Heart left ventricle (tissue), 16 donors: ENCODE measurements at regions not wholly inside any gene's neighbourhood (a gene's known extent, or its start where the extent isn't known, plus 50 kb on each side); places are given as distances from the start of the nearest gene placed in this dataset.

Experiments
- ATAC-seq, 4 donors: fragments of 200-7000 bp; cut with Tn5 transposase; one replicate each; pipeline ENCODE4 v1.9.1; 2020 to 2022; ENCODE audit warnings: moderate library complexity in 4 of 4, mild to moderate bottlenecking in 3 of 4, moderate number of reproducible peaks in 1 of 4
- DNase-seq, 5 donors: peaks; one replicate each; pipeline ENCODE4 v3.0.0-alpha.2; 2020
- H3K27ac ChIP-seq, 12 donors: fragments of 200-600 bp; sonication (generic) in 4 of 12; one replicate each; pipeline versions ENCODE4 v1.5.0 to v1.8.0; 2016 to 2022; ENCODE audit warnings: mild to moderate bottlenecking in 2 of 12
- H3K27me3 ChIP-seq, 9 donors: fragments of 200-600 bp; sonication (generic) in 2 of 9; one replicate each; pipeline versions ENCODE4 v1.5.1 to v1.8.0; 2016 to 2022; ENCODE audit warnings: mild to moderate bottlenecking in 3 of 9
- H3K36me3 ChIP-seq, 9 donors: fragments of 200-600 bp; sonication (generic) in 2 of 9; one replicate each; pipeline versions ENCODE4 v1.5.0 to v1.8.0; 2018 to 2022; ENCODE audit warnings: mild to moderate bottlenecking in 2 of 9
- H3K4me1 ChIP-seq, 12 donors: fragments of 200-600 bp; sonication (generic) in 4 of 12; one replicate each; pipeline versions ENCODE4 v1.5.0 to v1.8.0; 2016 to 2022; ENCODE audit warnings: mild to moderate bottlenecking in 3 of 12
- H3K4me3 ChIP-seq, 12 donors: fragments of 200-600 bp; sonication (generic) in 4 of 12; one replicate each; pipeline versions ENCODE4 v1.5.0 to v1.8.0; 2017 to 2022; ENCODE audit warnings: mild to moderate bottlenecking in 9 of 12, moderate library complexity in 4 of 12
- H3K9me3 ChIP-seq, 12 donors: fragments of 200-600 bp; sonication (generic) in 4 of 12; one replicate each; pipeline versions ENCODE4 v1.5.0 to v1.8.0; 2016 to 2022; ENCODE audit warnings: mild to moderate bottlenecking in 1 of 12
- CTCF ChIP-seq, 12 donors: fragments of 200-600 bp; sonication (generic) in 4 of 12; IDR thresholded peaks; one replicate each; pipeline versions ENCODE4 v1.5.0 to v1.8.0; 2018 to 2022; ENCODE audit warnings: antibody characterized with exemption in 12 of 12, mild to moderate bottlenecking in 5 of 12
- POLR2A ChIP-seq, 2 donors: fragments of 450-650 bp; IDR thresholded peaks; one replicate each; pipeline ENCODE4 v1.6.1; 2017; ENCODE audit warnings: antibody characterized with exemption in 2 of 2, mild to moderate bottlenecking in 2 of 2, moderate library complexity in 2 of 2
- WGBS, 4 donors: extraction: QIAGEN DNeasy Blood & Tissue Kit in 2 of 4; methylation state at CpG; one replicate each; pipeline versions ENCODE4 v1.1.5 to v1.1.7; 2013 to 2018; 5-methylcytosine and 5-hydroxymethylcytosine counted together
- intact Hi-C, 10 donors: fragments of 100-400 bp; cut with DNase I; formaldehyde crosslinking; loops; one replicate each; pipeline versions ENCODE4 v1.11.1 to v1.14.2; 2022
- donor health status: ischemic (EF 13 %, LVEDD 7.1; RV severe dilation, severe dysfunction).
- donor health status: healthy with polysubstance abuse.
- donor health status: DM: no; HTN: yes; CAD: no.
- donor health status: DM: no; HTN: no; CAD: no.
- donor health status: ischemic (EF 25% LVEDD 6.9; RV normal size, moderate dysfunction).
- donor health status: ischemic (EF 25% LVEDD 5.7; RV mildly dilated, moderate dysfunction).
- donor health status: healthy.
- donor health status: DM: yes; HTN: yes; CAD: no.
- donor health status: ischemic (EF 35%, LVEDD 5.7; RV mildly dilated, moderate dysfunction).
- donor health status: nonischemic (EF 11% LVEDD 7.7; RV severe dilation, severe dysfunction).
- donor health status: DM: yes; HTN: yes; CAD: no.
- donor health status: PGD.
- donor health status: ischemic (EF 29% LVEDD 5.4; RV normal size, mild dysfunction).
- donor health status: nonischemic (EF 23%, LVEDD 6.1; RV moderate dilation, normal function).

GRCh38 chr11:26202754-26203153 is 129.2 kb upstream of the ANO3 start:
- Histone ChIP-seq H3K9me3 (no peaks in the 10 kb centered on the region), H3K4me3 (no peak overlapping the region), H3K27ac (no peak overlapping the region), H3K36me3 (no peaks in the 10 kb centered on the region), H3K4me1 (no peaks in the 10 kb centered on the region), H3K27me3 (no peaks in the 10 kb centered on the region)
- 85 to 92% (median 89%) methylated on average over 2 of the region's 2 CpGs for WGBS, 4 donors
- ATAC-seq (no peak), DNase-seq (no peak)
- intact Hi-C loops = no loop called here
- no peak for TF ChIP-seq CTCF (IDR thresholded peaks at IDR 0.05)
- TF ChIP-seq POLR2A (IDR thresholded peaks at IDR 0.05) = no peak

GRCh38 chr11:26204101-26204500 is 127.8 kb upstream of the ANO3 start:
- intact Hi-C loops = no loop called here
- TF ChIP-seq CTCF (IDR thresholded peaks at IDR 0.05) = no peak
- TF ChIP-seq POLR2A (IDR thresholded peaks at IDR 0.05) = no peak
- Histone ChIP-seq H3K27me3 (no peaks in the 10 kb centered on the region), H3K36me3 (no peaks in the 10 kb centered on the region), H3K9me3 (no peaks in the 10 kb centered on the region), H3K27ac (no peak overlapping the region), H3K4me3 (no peak overlapping the region), H3K4me1 (no peaks in the 10 kb centered on the region)
- 65 to 69% (median 68%) methylated on average over 2 of the region's 2 CpGs for WGBS, 4 donors
- ATAC-seq (no peak), DNase-seq (no peak)

GRCh38 chr11:26204839-26205238 is 127.1 kb upstream of the ANO3 start:
- 64 to 72% (median 71%) methylated on average over 5 of the region's 5 CpGs for WGBS, 4 donors
- Histone ChIP-seq H3K27ac (no peak overlapping the region), H3K36me3 (no peaks in the 10 kb centered on the region), H3K9me3 (peaks cover 0 to 1% (median 0%) of the 10 kb centered on the region in 12 donors), H3K27me3 (no peaks in the 10 kb centered on the region), H3K4me1 (no peaks in the 10 kb centered on the region), H3K4me3 (no peak overlapping the region)
- no peak for DNase-seq
- no peak for ATAC-seq
- intact Hi-C loops = no loop called here
- no peak for TF ChIP-seq CTCF (IDR thresholded peaks at IDR 0.05)
- no peak for TF ChIP-seq POLR2A (IDR thresholded peaks at IDR 0.05)

GRCh38 chr11:26219183-26220117 is 112.5 kb upstream of the ANO3 start:
- no peak for DNase-seq
- ATAC-seq = peak in 2 of 4 donors; percentile 27 to 31
- intact Hi-C loops = loop anchor here in 1 of 10 donors (10.0 kb wide), 1 partner anchor 235 kb away; no protein-coding TSS in a partner anchor
- H3K4me3 ChIP-seq = no peak overlapping the region
- WGBS, 4 donors = 43 to 54% (median 46%) methylated on average over 4 of the region's 4 CpGs
- H3K27me3 ChIP-seq = no peaks in the 10 kb centered on the region
- peak overlapping the region in 1 of 12 donors; percentile 14 for H3K27ac ChIP-seq
- no peaks in the 10 kb centered on the region for H3K36me3 ChIP-seq
- peaks cover 0 to 9% (median 0%) of the 10 kb centered on the region in 12 donors for H3K4me1 ChIP-seq
- H3K9me3 ChIP-seq = no peaks in the 10 kb centered on the region
- TF ChIP-seq POLR2A (IDR thresholded peaks at IDR 0.05) = no peak
- no peak for TF ChIP-seq CTCF (IDR thresholded peaks at IDR 0.05)
